H9 (cell line): ENCODE measurements at regions not wholly inside any gene's neighbourhood (a gene's known extent, or its start where the extent isn't known, plus 50 kb on each side); places are given as distances from the start of the nearest gene placed in this dataset.

Experiments used
- DNase-seq: peaks from one replicate; pipeline ENCODE4 v3.0.0-alpha.2; 2017
- H2AFZ ChIP-seq: one replicate; pipeline ENCODE4 v1.6.1; 2013; ENCODE audit warnings: mild to moderate bottlenecking, low read length, control low read depth, moderate library complexity
- H2AK5ac ChIP-seq: 2 replicates; pipeline ENCODE4 v1.6.1; 2013; ENCODE audit warnings: low read length, control low read depth, mixed read lengths; ENCODE audit not compliant: insufficient read length
- H2BK120ac ChIP-seq: one replicate; pipeline ENCODE4 v1.6.1; 2013; ENCODE audit warnings: low read depth, mild to moderate bottlenecking, low read length, control low read depth, inconsistent platforms; ENCODE audit not compliant: poor library complexity, severe bottlenecking
- H2BK12ac ChIP-seq: 2 replicates; pipeline ENCODE4 v1.6.1; 2013; ENCODE audit warnings: low read length, control low read depth, mixed read lengths, low read depth; ENCODE audit not compliant: insufficient read length
- H2BK15ac ChIP-seq: 2 replicates; pipeline ENCODE4 v1.6.1; 2013; ENCODE audit warnings: low read depth, low read length, control low read depth
- H2BK20ac ChIP-seq: one replicate; pipeline ENCODE4 v1.6.1; 2013; ENCODE audit warnings: low read depth, mild to moderate bottlenecking, low read length, control low read depth, inconsistent platforms; ENCODE audit not compliant: poor library complexity, severe bottlenecking
- H2BK5ac ChIP-seq: 2 replicates; pipeline ENCODE4 v1.6.1; 2013; ENCODE audit warnings: low read length, control low read depth, mixed read lengths; ENCODE audit not compliant: insufficient read length
- H3K14ac ChIP-seq: 2 replicates; pipeline ENCODE4 v1.6.1; 2013; ENCODE audit warnings: low read length, control low read depth; ENCODE audit not compliant: insufficient read depth
- H3K18ac ChIP-seq: 2 replicates; pipeline ENCODE4 v1.6.1; 2013; ENCODE audit warnings: low read depth, mild to moderate bottlenecking, mixed read lengths, low read length, control low read depth; ENCODE audit not compliant: insufficient read length
- H3K23ac ChIP-seq: 2 replicates; pipeline ENCODE4 v1.6.1; 2013; ENCODE audit warnings: low read length, control low read depth, mixed read lengths, low read depth; ENCODE audit not compliant: insufficient read length
- H3K23me2 ChIP-seq: 2 replicates; pipeline ENCODE4 v1.6.1; 2013; ENCODE audit warnings: low read depth, mild to moderate bottlenecking, mixed read lengths, low read length, control low read depth; ENCODE audit not compliant: insufficient read length, poor library complexity, severe bottlenecking
- H3K27ac ChIP-seq: 2 replicates; pipeline ENCODE4 v1.5.1; 2013; ENCODE audit warnings: low read length, control low read depth, mixed read lengths, low read depth; ENCODE audit not compliant: insufficient read length
- H3K27me3 ChIP-seq: 2 replicates; pipeline ENCODE4 v1.6.1; 2013; ENCODE audit warnings: low read length, control low read depth, inconsistent platforms; ENCODE audit not compliant: insufficient read depth
- H3K4ac ChIP-seq: 2 replicates; pipeline ENCODE4 v1.6.1; 2013; ENCODE audit warnings: low read depth, mild to moderate bottlenecking, control low read depth, inconsistent platforms, low read length, moderate library complexity
- H3K4me1 ChIP-seq: 2 replicates; pipeline ENCODE4 v1.6.1; 2013; ENCODE audit warnings: low read length, control low read depth, inconsistent platforms; ENCODE audit not compliant: insufficient read depth
- H3K4me2 ChIP-seq: 2 replicates; pipeline ENCODE4 v1.6.1; 2013; ENCODE audit warnings: low read length, control low read depth, mixed read lengths; ENCODE audit not compliant: insufficient read length, insufficient read depth
- H3K56ac ChIP-seq: 2 replicates; pipeline ENCODE4 v1.6.1; 2013; ENCODE audit warnings: low read depth, mild to moderate bottlenecking, mixed read lengths, low read length, control low read depth; ENCODE audit not compliant: insufficient read length
- H3K79me1 ChIP-seq: 2 replicates; pipeline ENCODE4 v1.6.1; 2013; ENCODE audit warnings: low read depth, mild to moderate bottlenecking, moderate library complexity, low read length, control low read depth, inconsistent platforms; ENCODE audit not compliant: insufficient read depth, poor library complexity, severe bottlenecking
- H3K79me2 ChIP-seq: 2 replicates; pipeline ENCODE4 v1.6.1; 2013; ENCODE audit warnings: low read length, control low read depth, inconsistent platforms; ENCODE audit not compliant: insufficient read depth
- H3K9ac ChIP-seq: 2 replicates; pipeline ENCODE4 v1.6.1; 2013; ENCODE audit warnings: low read length, control low read depth, mixed read lengths; ENCODE audit not compliant: insufficient read length; ENCODE audit errors: extremely low read depth
- H3K9me3 ChIP-seq: one replicate; pipeline ENCODE4 v1.6.1; 2013; ENCODE audit warnings: low read depth, low read length, inconsistent platforms; ENCODE audit not compliant: control insufficient read depth
- H3T11ph ChIP-seq: one replicate; pipeline ENCODE4 v1.6.1; 2013; ENCODE audit warnings: mild to moderate bottlenecking, low read length, control low read depth, inconsistent platforms
- H4K20me1 ChIP-seq: one replicate; pipeline ENCODE4 v1.6.1; 2013; ENCODE audit not compliant: control insufficient read depth, insufficient read length, insufficient read depth
- H4K5ac ChIP-seq: 2 replicates; pipeline ENCODE4 v1.6.1; 2013; ENCODE audit warnings: low read depth, mild to moderate bottlenecking, mixed read lengths, low read length, control low read depth; ENCODE audit not compliant: insufficient read length
- H4K8ac ChIP-seq: replicated peaks from 2 replicates; pipeline ENCODE4 v1.6.1; 2013; ENCODE audit warnings: low read length, control low read depth, mixed read lengths, low read depth; ENCODE audit not compliant: insufficient read length
- H4K91ac ChIP-seq: 2 replicates; pipeline ENCODE4 v1.6.1; 2013; ENCODE audit warnings: low read depth, mild to moderate bottlenecking, moderate library complexity, mixed read lengths, low read length, control low read depth; ENCODE audit not compliant: insufficient read length
- H3K27ac Mint-ChIP-seq, 3 experiments: 2 replicates in 2 of 3; 3 replicates in 1 of 3; pipeline ENCODE4 v1.8.0; 2020 to 2021; ENCODE audit warnings: mixed read lengths in 3 of 3, mild to moderate bottlenecking in 1 of 3, moderate library complexity in 1 of 3
- H3K27me3 Mint-ChIP-seq: 2 replicates; pipeline ENCODE4 v1.8.0; 2021; ENCODE audit warnings: low read depth, mild to moderate bottlenecking, moderate library complexity, mixed read lengths
- H3K36me3 Mint-ChIP-seq, 3 experiments: 2 replicates in 2 of 3; 3 replicates in 1 of 3; pipeline ENCODE4 v1.8.0; 2020 to 2021; ENCODE audit warnings: low read depth in 3 of 3, mixed read lengths in 3 of 3; ENCODE audit not compliant: insufficient read depth in 1 of 3
- H3K4me1 Mint-ChIP-seq, 2 experiments: 2 replicates each; pipeline ENCODE4 v1.8.0; 2020; ENCODE audit warnings: mixed read lengths in 2 of 2
- H3K4me3 Mint-ChIP-seq, 2 experiments: 2 replicates in 1 of 2; 3 replicates in 1 of 2; pipeline ENCODE4 v1.8.0; 2020 to 2021; ENCODE audit warnings: mild to moderate bottlenecking in 2 of 2, mixed read lengths in 2 of 2, moderate library complexity in 1 of 2
- H3K9me3 Mint-ChIP-seq, 2 experiments: 2 replicates in 1 of 2; 3 replicates in 1 of 2; pipeline ENCODE4 v1.8.0; 2020; ENCODE audit warnings: mild to moderate bottlenecking in 2 of 2, mixed read lengths in 2 of 2, moderate library complexity in 1 of 2
- WGBS: extraction: QIAGEN DNeasy Blood & Tissue Kit; methylation state at CpG from one replicate; pipeline ENCODE4 v1.1.7; 2013; ENCODE audit warnings: missing lambda C conversion rate, low lambda C conversion rate, mixed read lengths; ENCODE audit not compliant: insufficient read length; ENCODE audit errors: extremely low coverage; 5-methylcytosine and 5-hydroxymethylcytosine counted together
- TF ChIP-seq, protein P1 (sequence below): fragments of 200-600 bp; sonication (generic); conservative IDR thresholded peaks from 3 replicates; pipeline ENCODE4 v1.8.0; 2021; ENCODE audit warnings: antibody characterized with exemption, mild to moderate bottlenecking

DNA sequence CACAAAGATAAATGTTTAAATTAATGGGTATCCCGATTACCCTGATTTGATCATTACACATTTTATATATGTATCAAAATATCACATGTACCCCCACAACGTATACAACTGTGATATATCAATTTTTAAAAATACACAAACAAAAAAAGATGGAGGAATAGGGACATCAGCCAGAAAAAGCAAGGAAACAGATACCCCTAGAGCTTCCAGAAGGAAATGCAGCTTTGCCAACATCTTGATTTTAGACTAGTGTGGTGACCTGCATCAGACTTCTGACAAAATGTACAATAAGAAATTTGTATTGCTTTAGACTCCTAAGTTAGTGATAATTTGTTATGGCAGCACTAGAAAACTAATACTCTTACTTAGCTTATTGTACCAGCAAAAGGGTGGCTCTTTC, 483.8 kb downstream of the TUSC7 start:
- Histone ChIP-seq H2BK5ac (no peak overlapping the region), H2AFZ (no peak overlapping the region), H3K18ac (no peak overlapping the region), H3K14ac (no peak overlapping the region), H4K20me1 (no peaks in the 10 kb centered on the region), H3K9me3 (no peaks in the 10 kb centered on the region), H3K27me3 (no peaks in the 10 kb centered on the region), H3K4me2 (no peak overlapping the region), H4K91ac (no peak overlapping the region), H2BK12ac (no peak overlapping the region), H3K4me1 (no peaks in the 10 kb centered on the region), H2AK5ac (no peak overlapping the region), H3K79me1 (no peaks in the 10 kb centered on the region), H2BK20ac (no peak overlapping the region), H3K4ac (no peak overlapping the region), H2BK15ac (no peak overlapping the region), H3K23me2 (no peaks in the 10 kb centered on the region), H4K8ac (no peak overlapping the region), H3K27ac (no peak overlapping the region), H3T11ph (no peak overlapping the region), H2BK120ac (no peak overlapping the region), H3K79me2 (no peaks in the 10 kb centered on the region), H3K56ac (no peak overlapping the region), H4K5ac (no peak overlapping the region), H3K23ac (no peak overlapping the region), H3K9ac (no peak overlapping the region)
- whole genome bisulfite sequencing: no CpG with 5 or more reads among the region's 2 CpGs
- no peaks in the 10 kb centered on the region for H3K4me1 Mint-ChIP-seq
- no peak overlapping the region for H3K4me3 Mint-ChIP-seq
- no peaks in the 10 kb centered on the region for H3K36me3 Mint-ChIP-seq
- TF ChIP-seq, protein P1, sequence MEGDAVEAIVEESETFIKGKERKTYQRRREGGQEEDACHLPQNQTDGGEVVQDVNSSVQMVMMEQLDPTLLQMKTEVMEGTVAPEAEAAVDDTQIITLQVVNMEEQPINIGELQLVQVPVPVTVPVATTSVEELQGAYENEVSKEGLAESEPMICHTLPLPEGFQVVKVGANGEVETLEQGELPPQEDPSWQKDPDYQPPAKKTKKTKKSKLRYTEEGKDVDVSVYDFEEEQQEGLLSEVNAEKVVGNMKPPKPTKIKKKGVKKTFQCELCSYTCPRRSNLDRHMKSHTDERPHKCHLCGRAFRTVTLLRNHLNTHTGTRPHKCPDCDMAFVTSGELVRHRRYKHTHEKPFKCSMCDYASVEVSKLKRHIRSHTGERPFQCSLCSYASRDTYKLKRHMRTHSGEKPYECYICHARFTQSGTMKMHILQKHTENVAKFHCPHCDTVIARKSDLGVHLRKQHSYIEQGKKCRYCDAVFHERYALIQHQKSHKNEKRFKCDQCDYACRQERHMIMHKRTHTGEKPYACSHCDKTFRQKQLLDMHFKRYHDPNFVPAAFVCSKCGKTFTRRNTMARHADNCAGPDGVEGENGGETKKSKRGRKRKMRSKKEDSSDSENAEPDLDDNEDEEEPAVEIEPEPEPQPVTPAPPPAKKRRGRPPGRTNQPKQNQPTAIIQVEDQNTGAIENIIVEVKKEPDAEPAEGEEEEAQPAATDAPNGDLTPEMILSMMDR: peak; percentile 62
- H3K27ac Mint-ChIP-seq: no peak overlapping the region
- H3K27me3 Mint-ChIP-seq: no peaks in the 10 kb centered on the region
- H3K9me3 Mint-ChIP-seq: no peaks in the 10 kb centered on the region
- no peak for DNase-seq
